ENCODE measurements at regions not wholly inside any gene's neighbourhood (a gene's known extent, or its start where the extent isn't known, plus 50 kb on each side); places are given as distances from the start of the nearest gene placed in this dataset.

GRCh38 chr17:14616528-14616927, 315.6 kb downstream of the HS3ST3B1 start:
- Histone ChIP-seq H3K36me3 (no peaks in the 10 kb centered on the region), H3K27me3 (no peaks in the 10 kb centered on the region), H3K9me3 (no peaks in the 10 kb centered on the region), H3K4me3 (no peak overlapping the region), H3K4me1 (no peaks in the 10 kb centered on the region), H3K27ac (no peak overlapping the region)
- TF ChIP-seq POLR2A (IDR thresholded peaks at IDR 0.05) (no peak), CTCF (IDR thresholded peaks at IDR 0.05) (no peak)
- no peak for DNase-seq

- H3K27ac ChIP-seq = no peak overlapping the region
- peak in 2 of 3 donors; percentile 24 to 50 for DNase-seq
- no peak overlapping the region for H3K4me3 ChIP-seq
- TF ChIP-seq CTCF (IDR thresholded peaks at IDR 0.05) (no peak), POLR2A (IDR thresholded peaks at IDR 0.05) (no peak)
- H3K9me3 ChIP-seq = no peaks in the 10 kb centered on the region
- no peaks in the 10 kb centered on the region for H3K4me1 ChIP-seq
- H3K27me3 ChIP-seq = peaks cover 0 to 3% of the 10 kb centered on the region in 2 donors
- H3K36me3 ChIP-seq = no peaks in the 10 kb centered on the region
Observed at GRCh38 chr17:14605267-14605599, 304.4 kb downstream of the HS3ST3B1 start.

GRCh38 chr17:14604591-14605266, 303.8 kb downstream of the HS3ST3B1 start:
- H3K36me3 ChIP-seq = no peaks in the 10 kb centered on the region
- no peaks in the 10 kb centered on the region for H3K9me3 ChIP-seq
- TF ChIP-seq POLR2A (IDR thresholded peaks at IDR 0.05) (no peak), CTCF (IDR thresholded peaks at IDR 0.05) (no peak)
- no peak for DNase-seq
- peaks cover 0 to 3% of the 10 kb centered on the region in 2 donors for H3K27me3 ChIP-seq
- H3K27ac ChIP-seq = peak overlapping the region in 1 of 4 donors; percentile 30
- H3K4me3 ChIP-seq = no peak overlapping the region
- no peaks in the 10 kb centered on the region for H3K4me1 ChIP-seq

DNA sequence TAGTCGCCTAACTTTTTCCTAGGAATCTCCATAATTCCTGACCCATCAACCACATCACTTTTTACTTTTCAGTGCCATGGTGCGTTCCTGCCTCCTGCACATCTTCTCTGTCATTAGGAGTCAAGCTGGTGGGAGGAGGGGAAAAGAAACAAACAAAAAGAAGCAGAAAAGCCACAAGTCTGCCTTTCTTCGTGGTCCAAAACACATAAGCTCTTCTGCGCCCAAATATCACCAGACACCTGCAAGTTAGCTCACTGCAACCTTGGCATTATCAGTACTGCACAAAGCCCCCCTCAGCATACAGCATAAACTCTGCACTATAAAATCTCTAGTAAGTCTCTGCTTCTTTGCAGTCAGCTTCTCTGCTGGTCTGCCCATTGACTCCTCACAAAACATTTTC, 295.3 kb downstream of the HS3ST3B1 start:
- no peak overlapping the region for H3K27ac ChIP-seq
- DNase-seq = no peak
- H3K9me3 ChIP-seq = no peaks in the 10 kb centered on the region
- H3K27me3 ChIP-seq = no peaks in the 10 kb centered on the region
- H3K4me3 ChIP-seq = no peak overlapping the region
- H3K4me1 ChIP-seq = no peaks in the 10 kb centered on the region
- H3K36me3 ChIP-seq = no peaks in the 10 kb centered on the region
- no peak for TF ChIP-seq POLR2A (IDR thresholded peaks at IDR 0.05)
- TF ChIP-seq CTCF (IDR thresholded peaks at IDR 0.05) = no peak

DNA sequence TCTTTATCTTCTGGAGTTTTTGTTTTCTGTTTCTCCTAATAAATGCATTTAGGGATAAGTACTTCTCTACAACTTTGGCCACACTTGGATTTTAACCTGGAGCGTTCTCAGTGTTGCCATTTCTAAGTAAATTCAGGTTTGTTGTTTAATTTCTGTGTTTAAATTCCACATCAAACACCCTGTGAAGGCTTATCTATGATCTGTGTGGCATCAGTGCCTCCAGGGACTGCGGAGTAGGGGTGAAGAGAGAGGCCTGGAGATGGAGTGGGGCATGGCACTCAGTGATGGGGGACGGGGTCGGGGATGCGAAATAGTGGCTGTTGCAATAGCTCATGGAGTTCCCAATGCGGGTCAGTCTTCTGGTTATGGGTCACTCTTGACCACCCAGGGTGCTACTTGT, 294.8 kb downstream of the HS3ST3B1 start:
- Histone ChIP-seq H3K27ac (no peak overlapping the region), H3K36me3 (no peaks in the 10 kb centered on the region), H3K4me3 (no peak overlapping the region), H3K4me1 (no peaks in the 10 kb centered on the region), H3K27me3 (no peaks in the 10 kb centered on the region), H3K9me3 (no peaks in the 10 kb centered on the region)
- TF ChIP-seq POLR2A (IDR thresholded peaks at IDR 0.05) = no peak
- TF ChIP-seq CTCF (IDR thresholded peaks at IDR 0.05) = no peak
- DNase-seq = no peak

DNA sequence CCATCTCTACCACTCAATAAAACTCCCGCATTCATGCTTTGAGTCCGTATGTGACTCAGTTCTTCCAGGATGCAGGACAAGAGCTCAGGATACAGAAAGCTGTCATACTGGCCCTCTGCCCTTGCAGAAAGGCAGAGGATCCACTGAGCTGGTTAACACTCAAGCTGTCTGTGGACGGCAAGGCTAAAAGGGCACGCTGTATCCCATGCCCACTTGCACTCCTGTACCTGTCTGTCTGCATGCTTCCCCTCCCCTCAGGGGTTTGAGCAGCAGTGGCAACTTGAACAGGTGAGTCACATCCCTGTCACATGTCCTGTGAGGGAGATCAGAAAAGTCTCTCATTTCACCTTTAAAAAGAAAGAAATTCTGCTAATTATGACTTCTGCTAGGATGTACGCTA, 293.8 kb downstream of the HS3ST3B1 start:
- no peaks in the 10 kb centered on the region for H3K9me3 ChIP-seq
- no peak overlapping the region for H3K4me3 ChIP-seq
- no peak overlapping the region for H3K27ac ChIP-seq
- no peak for DNase-seq
- TF ChIP-seq POLR2A (IDR thresholded peaks at IDR 0.05) = no peak
- no peaks in the 10 kb centered on the region for H3K4me1 ChIP-seq
- no peaks in the 10 kb centered on the region for H3K27me3 ChIP-seq
- H3K36me3 ChIP-seq = no peaks in the 10 kb centered on the region

Measured in Peyer's patch (tissue), 4 donors.